A673 (cell line): ENCODE measurements at regions not wholly inside any gene's neighbourhood (a gene's known extent, or its start where the extent isn't known, plus 50 kb on each side); places are given as distances from the start of the nearest gene placed in this dataset.

Experiments
- BruUV-seq: library from RNA; stranded (reverse); fragments of 400-500 nt; replicated peaks from 2 replicates; lab custom pipeline; 2021; lab: Mats Ljungman, UMichigan
- CTCF ChIA-PET: fragments of 300-600 bp; sonication (Branson Sonifier 250); formaldehyde crosslinking; loops from one replicate; lab custom pipeline; 2022; ENCODE audit warnings: antibody characterized with exemption; lab: Charles Lee
- POLR2A ChIA-PET: fragments of 300-600 bp; sonication (Branson Sonifier 250); formaldehyde crosslinking; loops from one replicate; lab custom pipeline; 2022; ENCODE audit warnings: antibody characterized with exemption; ENCODE audit not compliant: low non-redundant PET; lab: Charles Lee
- DNase-seq: peaks from one replicate; pipeline ENCODE4 v3.0.0-alpha.2; 2015; ENCODE audit warnings: low spot score
- H3K27ac ChIP-seq: fragments of 200-600 bp; sonication (generic); 2 replicates; pipeline ENCODE4 v1.5.1; 2016; ENCODE audit warnings: mixed run types, low read depth, mild to moderate bottlenecking, mixed read lengths, antibody characterized with exemption, low read length; ENCODE audit not compliant: poor library complexity, severe bottlenecking
- H3K27me3 ChIP-seq: fragments of 200-600 bp; sonication (generic); replicated peaks from 2 replicates; pipeline ENCODE4 v1.6.1; 2017; ENCODE audit warnings: mixed run types, low read depth, mild to moderate bottlenecking, mixed read lengths, antibody characterized with exemption, low read length; ENCODE audit not compliant: insufficient read depth, poor library complexity
- H3K36me3 ChIP-seq: fragments of 200-600 bp; sonication (generic); 2 replicates; pipeline ENCODE4 v1.6.1; 2016; ENCODE audit warnings: mixed run types, mild to moderate bottlenecking, mixed read lengths, antibody characterized with exemption, low read length; ENCODE audit not compliant: insufficient read depth, poor library complexity, severe bottlenecking
- H3K4me1 ChIP-seq: fragments of 200-600 bp; sonication (generic); 2 replicates; pipeline ENCODE4 v1.6.1; 2017; ENCODE audit warnings: mixed run types, mild to moderate bottlenecking, mixed read lengths, antibody characterized with exemption, low read length; ENCODE audit not compliant: insufficient read depth, poor library complexity, severe bottlenecking
- H3K4me3 ChIP-seq: fragments of 200-600 bp; sonication (generic); 2 replicates; pipeline ENCODE4 v1.5.1; 2016; ENCODE audit warnings: low read depth, mixed run types, mild to moderate bottlenecking, mixed read lengths, low read length; ENCODE audit not compliant: poor library complexity, severe bottlenecking
- H3K9me3 ChIP-seq: fragments of 200-600 bp; sonication (generic); 2 replicates; pipeline ENCODE4 v1.6.1; 2016; ENCODE audit warnings: mixed run types, low read depth, mild to moderate bottlenecking, mixed read lengths, antibody characterized with exemption, low read length; ENCODE audit not compliant: poor library complexity, severe bottlenecking
- CTCF ChIP-seq: fragments of 300-800, 200-600 bp; sonication (generic); conservative IDR thresholded peaks from 2 replicates; pipeline ENCODE4 v1.5.1; 2017; ENCODE audit warnings: low read depth, mild to moderate bottlenecking, antibody characterized with exemption, low read length, moderate library complexity, mixed read lengths
- EZH2 ChIP-seq: fragments of 200-600 bp; sonication (generic); IDR thresholded peaks from 2 replicates; pipeline ENCODE4 v1.6.1; 2017; ENCODE audit warnings: borderline replicate concordance, low read depth, mild to moderate bottlenecking, mixed read lengths, antibody characterized with exemption, low read length; ENCODE audit not compliant: poor library complexity, severe bottlenecking
- intact Hi-C: fragments of 100-400 bp; cut with micrococcal nuclease; formaldehyde crosslinking; loops from one replicate; pipeline ENCODE4 v1.10.0; 2022; ENCODE audit not compliant: unreplicated experiment

- no peaks in the 10 kb centered on the region for H3K27me3 ChIP-seq
- no peaks in the 10 kb centered on the region for H3K9me3 ChIP-seq
- H3K27ac ChIP-seq, result no peak overlapping the region
- POLR2A ChIA-PET, result no interaction called here
- BruUV-seq, result no TSS peak
- intact Hi-C loops, result no loop called here
- no peak overlapping the region for H3K4me3 ChIP-seq
- no peaks in the 10 kb centered on the region for H3K4me1 ChIP-seq
- CTCF ChIA-PET, result interaction anchor here (0.6 kb wide), 1 partner anchor 212 kb away, joined by 5 read pairs; no protein-coding TSS in a partner anchor
- TF ChIP-seq EZH2, result no peak
- TF ChIP-seq CTCF, result no peak
- H3K36me3 ChIP-seq, result no peaks in the 10 kb centered on the region
- DNase-seq, result no peak
Observed at GRCh38 chr2:16155366-16155765, 215.0 kb downstream of the MYCN start.

GRCh38 chr2:16154501-16155280 lies 214.3 kb downstream of the MYCN start:
- CTCF ChIA-PET, result interaction anchor here (0.6 kb wide), 1 partner anchor 211 kb away, joined by 5 read pairs; no protein-coding TSS in a partner anchor
- no peaks in the 10 kb centered on the region for H3K4me1 ChIP-seq
- BruUV-seq, result no TSS peak
- POLR2A ChIA-PET, result no interaction called here
- no peak overlapping the region for H3K4me3 ChIP-seq
- intact Hi-C loops, result no loop called here
- no peaks in the 10 kb centered on the region for H3K36me3 ChIP-seq
- no peaks in the 10 kb centered on the region for H3K9me3 ChIP-seq
- no peaks in the 10 kb centered on the region for H3K27me3 ChIP-seq
- no peak for DNase-seq
- H3K27ac ChIP-seq, result no peak overlapping the region
- TF ChIP-seq CTCF, result no peak

DNA sequence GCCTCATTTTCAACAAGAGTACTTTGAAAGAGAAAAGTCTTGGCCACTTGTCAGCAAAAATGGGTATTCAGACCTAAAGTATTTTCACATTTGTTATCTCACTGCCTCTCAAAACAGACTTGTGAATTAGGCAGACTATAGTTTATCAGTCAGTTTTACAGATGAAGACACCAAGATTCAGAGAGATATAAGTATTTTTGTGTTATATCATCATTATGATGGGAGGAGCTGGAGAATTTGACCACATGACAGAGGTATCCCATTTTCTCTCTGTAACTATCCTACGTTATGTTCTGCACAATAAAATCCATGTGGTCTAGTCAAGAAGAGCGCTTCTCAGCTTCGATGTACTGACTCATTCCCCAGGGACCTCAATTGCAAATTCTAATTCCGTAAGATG lies 213.7 kb downstream of the MYCN start:
- BruUV-seq, result no TSS peak
- H3K4me1 ChIP-seq, result no peaks in the 10 kb centered on the region
- no peaks in the 10 kb centered on the region for H3K27me3 ChIP-seq
- DNase-seq, result no peak
- intact Hi-C loops, result no loop called here
- ChIA-PET CTCF (no interaction called here), POLR2A (no interaction called here)
- no peaks in the 10 kb centered on the region for H3K9me3 ChIP-seq
- no peak overlapping the region for H3K27ac ChIP-seq
- no peak overlapping the region for H3K4me3 ChIP-seq
- TF ChIP-seq EZH2 (no peak), CTCF (no peak)
- no peaks in the 10 kb centered on the region for H3K36me3 ChIP-seq
